ENCODE measurements at regions not wholly inside any gene's neighbourhood (a gene's known extent, or its start where the extent isn't known, plus 50 kb on each side); places are given as distances from the start of the nearest gene placed in this dataset.

DNA sequence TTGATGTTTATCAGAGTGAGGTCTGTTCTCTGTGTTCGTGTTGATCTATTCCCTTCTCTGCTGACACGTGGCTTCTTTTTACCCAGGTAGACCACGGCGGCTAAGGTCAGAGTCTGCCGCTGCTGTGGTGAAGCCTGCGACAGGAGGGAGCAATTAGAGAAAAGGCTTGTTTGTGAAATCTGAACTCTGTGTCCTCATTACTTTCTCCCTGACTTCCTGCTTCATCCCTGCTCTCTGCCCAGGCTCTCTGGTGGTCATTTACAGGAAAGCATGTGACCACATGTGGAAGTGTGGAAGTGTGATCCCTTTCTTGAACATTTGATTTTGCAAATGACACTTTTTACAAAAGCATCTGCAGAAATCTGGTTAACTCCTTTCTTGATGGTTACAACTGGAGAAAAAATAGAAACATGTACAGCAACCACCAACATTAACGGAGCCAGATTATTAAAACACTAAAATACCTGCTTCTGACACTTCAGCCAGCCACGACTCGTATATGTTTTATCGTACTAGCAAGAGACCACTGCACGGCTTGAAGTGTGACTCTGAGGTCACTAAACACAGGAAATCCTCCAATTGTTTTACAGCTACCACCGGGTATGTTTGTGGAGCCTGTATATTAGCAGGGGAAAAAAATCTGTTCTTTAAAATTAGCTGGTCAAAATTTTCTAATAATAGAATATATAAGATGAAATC, 388.6 kb upstream of the TMPO start:
- H3K9me3 ChIP-seq = no peaks in the 10 kb centered on the region
- no peaks in the 10 kb centered on the region for H3K36me3 ChIP-seq
- no peaks in the 10 kb centered on the region for H3K27me3 ChIP-seq (replicated peaks; ENCODE audit: insufficient read depth)
- H3K4me3 ChIP-seq = no peak overlapping the region
- no peak overlapping the region for H3K27ac ChIP-seq
- H3K4me1 ChIP-seq (replicated peaks) = no peaks in the 10 kb centered on the region
- intact Hi-C loops (cut with DNase I) = no loop called here
- DNase-seq (ENCODE audit: low spot score) = no peak
- 59% methylated on average over 12 of the region's 12 CpGs for WGBS
- TF ChIP-seq POLR2A (IDR thresholded peaks at IDR 0.05) = no peak
- no peak for TF ChIP-seq POLR2AphosphoS5 (IDR thresholded peaks at IDR 0.05)
- TF ChIP-seq, protein P1, sequence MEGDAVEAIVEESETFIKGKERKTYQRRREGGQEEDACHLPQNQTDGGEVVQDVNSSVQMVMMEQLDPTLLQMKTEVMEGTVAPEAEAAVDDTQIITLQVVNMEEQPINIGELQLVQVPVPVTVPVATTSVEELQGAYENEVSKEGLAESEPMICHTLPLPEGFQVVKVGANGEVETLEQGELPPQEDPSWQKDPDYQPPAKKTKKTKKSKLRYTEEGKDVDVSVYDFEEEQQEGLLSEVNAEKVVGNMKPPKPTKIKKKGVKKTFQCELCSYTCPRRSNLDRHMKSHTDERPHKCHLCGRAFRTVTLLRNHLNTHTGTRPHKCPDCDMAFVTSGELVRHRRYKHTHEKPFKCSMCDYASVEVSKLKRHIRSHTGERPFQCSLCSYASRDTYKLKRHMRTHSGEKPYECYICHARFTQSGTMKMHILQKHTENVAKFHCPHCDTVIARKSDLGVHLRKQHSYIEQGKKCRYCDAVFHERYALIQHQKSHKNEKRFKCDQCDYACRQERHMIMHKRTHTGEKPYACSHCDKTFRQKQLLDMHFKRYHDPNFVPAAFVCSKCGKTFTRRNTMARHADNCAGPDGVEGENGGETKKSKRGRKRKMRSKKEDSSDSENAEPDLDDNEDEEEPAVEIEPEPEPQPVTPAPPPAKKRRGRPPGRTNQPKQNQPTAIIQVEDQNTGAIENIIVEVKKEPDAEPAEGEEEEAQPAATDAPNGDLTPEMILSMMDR (IDR thresholded peaks at IDR 0.05) = no peak

GRCh38 chr12:98127336-98127679, 388.1 kb upstream of the TMPO start:
- DNase-seq (ENCODE audit: low spot score) = no peak
- H3K9me3 ChIP-seq = no peaks in the 10 kb centered on the region
- 64% methylated on average over 3 of the region's 3 CpGs for WGBS
- TF ChIP-seq, protein P1 (IDR thresholded peaks at IDR 0.05) = no peak
- no peak for TF ChIP-seq POLR2A (IDR thresholded peaks at IDR 0.05)
- no peak for TF ChIP-seq POLR2AphosphoS5 (IDR thresholded peaks at IDR 0.05)
- intact Hi-C loops (cut with DNase I) = no loop called here
- no peak overlapping the region for H3K4me3 ChIP-seq
- no peaks in the 10 kb centered on the region for H3K27me3 ChIP-seq (replicated peaks; ENCODE audit: insufficient read depth)
- H3K4me1 ChIP-seq (replicated peaks) = no peaks in the 10 kb centered on the region
- H3K36me3 ChIP-seq = no peaks in the 10 kb centered on the region
- no peak overlapping the region for H3K27ac ChIP-seq

GRCh38 chr12:98127854-98128253, 387.5 kb upstream of the TMPO start:
- Histone ChIP-seq H3K27me3 (replicated peaks; ENCODE audit: insufficient read depth) (no peaks in the 10 kb centered on the region), H3K36me3 (no peaks in the 10 kb centered on the region), H3K9me3 (no peaks in the 10 kb centered on the region), H3K27ac (no peak overlapping the region), H3K4me1 (replicated peaks) (no peaks in the 10 kb centered on the region), H3K4me3 (no peak overlapping the region)
- TF ChIP-seq POLR2AphosphoS5 (IDR thresholded peaks at IDR 0.05) (no peak), POLR2A (IDR thresholded peaks at IDR 0.05) (no peak)
- TF ChIP-seq, protein P1 (IDR thresholded peaks at IDR 0.05) = no peak
- no peak for DNase-seq (ENCODE audit: low spot score)
- intact Hi-C loops (cut with DNase I) = no loop called here

- H3K4me1 ChIP-seq (replicated peaks) = no peaks in the 10 kb centered on the region
- H3K36me3 ChIP-seq = no peaks in the 10 kb centered on the region
- H3K9me3 ChIP-seq = no peaks in the 10 kb centered on the region
- H3K27ac ChIP-seq = no peak overlapping the region
- intact Hi-C loops (cut with DNase I) = no loop called here
- TF ChIP-seq POLR2AphosphoS5 (IDR thresholded peaks at IDR 0.05) = peak; percentile 46
- no peak for TF ChIP-seq POLR2A (IDR thresholded peaks at IDR 0.05)
- TF ChIP-seq, protein P1 (IDR thresholded peaks at IDR 0.05) = no peak
- no peaks in the 10 kb centered on the region for H3K27me3 ChIP-seq (replicated peaks; ENCODE audit: insufficient read depth)
- no peak overlapping the region for H3K4me3 ChIP-seq
- no peak for DNase-seq (ENCODE audit: low spot score)
- 26% methylated on average over 2 of the region's 2 CpGs for WGBS
These were observed 378.8 kb upstream of the TMPO start for GRCh38 chr12:98136544-98136943.

GRCh38 chr12:98137278-98137677, 378.1 kb upstream of the TMPO start:
- Histone ChIP-seq H3K9me3 (no peaks in the 10 kb centered on the region), H3K4me1 (replicated peaks) (no peaks in the 10 kb centered on the region), H3K4me3 (no peak overlapping the region), H3K27ac (peak overlapping the region in 1 of 2 donors; percentile 45), H3K36me3 (no peaks in the 10 kb centered on the region), H3K27me3 (replicated peaks; ENCODE audit: insufficient read depth) (no peaks in the 10 kb centered on the region)
- DNase-seq (ENCODE audit: low spot score) = no peak
- TF ChIP-seq, protein P1 (IDR thresholded peaks at IDR 0.05) = no peak
- TF ChIP-seq POLR2AphosphoS5 (IDR thresholded peaks at IDR 0.05) = no peak
- no peak for TF ChIP-seq POLR2A (IDR thresholded peaks at IDR 0.05)
- intact Hi-C loops (cut with DNase I) = no loop called here
- 69% methylated on average over 1 of the region's 1 CpG for WGBS
